ENCODE measurements at regions not wholly inside any gene's neighbourhood (a gene's known extent, or its start where the extent isn't known, plus 50 kb on each side); places are given as distances from the start of the nearest gene placed in this dataset.

GRCh38 chr15:91624353-91624968, 229.0 kb upstream of the SLCO3A1 start:
- WGBS, 2 experiments (ENCODE audit: insufficient coverage in 1 of 2, insufficient read length in 1 of 2) = 93 to 97% methylated on average over 3 of the region's 3 CpGs
- Histone ChIP-seq H3K27me3 (ENCODE audit: control insufficient read depth, insufficient read depth, low read length, poor library complexity, severe bottlenecking) (no peaks in the 10 kb centered on the region), H3K4me1 (ENCODE audit: control insufficient read depth, insufficient read depth, low read length) (peaks cover 21% of the 10 kb centered on the region), H3K27ac (ENCODE audit: low read depth, low read length) (no peak overlapping the region), H3K36me3 (ENCODE audit: control insufficient read depth, insufficient read depth, low read length) (no peaks in the 10 kb centered on the region), H3K4me3 (ENCODE audit: low read length) (no peak overlapping the region), H3K9ac (ENCODE audit: extremely low read depth, low read length, poor library complexity, severe bottlenecking) (no peak overlapping the region), H3K9me3 (ENCODE audit: control insufficient read depth, low read length) (peaks cover 11% of the 10 kb centered on the region)
- no peak for DNase-seq
- peaks cover 33% of the 10 kb centered on the region for H3K4me1 Mint-ChIP-seq
- TF ChIP-seq, protein P1, sequence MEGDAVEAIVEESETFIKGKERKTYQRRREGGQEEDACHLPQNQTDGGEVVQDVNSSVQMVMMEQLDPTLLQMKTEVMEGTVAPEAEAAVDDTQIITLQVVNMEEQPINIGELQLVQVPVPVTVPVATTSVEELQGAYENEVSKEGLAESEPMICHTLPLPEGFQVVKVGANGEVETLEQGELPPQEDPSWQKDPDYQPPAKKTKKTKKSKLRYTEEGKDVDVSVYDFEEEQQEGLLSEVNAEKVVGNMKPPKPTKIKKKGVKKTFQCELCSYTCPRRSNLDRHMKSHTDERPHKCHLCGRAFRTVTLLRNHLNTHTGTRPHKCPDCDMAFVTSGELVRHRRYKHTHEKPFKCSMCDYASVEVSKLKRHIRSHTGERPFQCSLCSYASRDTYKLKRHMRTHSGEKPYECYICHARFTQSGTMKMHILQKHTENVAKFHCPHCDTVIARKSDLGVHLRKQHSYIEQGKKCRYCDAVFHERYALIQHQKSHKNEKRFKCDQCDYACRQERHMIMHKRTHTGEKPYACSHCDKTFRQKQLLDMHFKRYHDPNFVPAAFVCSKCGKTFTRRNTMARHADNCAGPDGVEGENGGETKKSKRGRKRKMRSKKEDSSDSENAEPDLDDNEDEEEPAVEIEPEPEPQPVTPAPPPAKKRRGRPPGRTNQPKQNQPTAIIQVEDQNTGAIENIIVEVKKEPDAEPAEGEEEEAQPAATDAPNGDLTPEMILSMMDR (conservative IDR thresholded peaks at IDR 0.05) = no peak
- H3K27ac Mint-ChIP-seq = no peak overlapping the region
- peaks cover 4% of the 10 kb centered on the region for H3K9me3 Mint-ChIP-seq
- H3K27me3 Mint-ChIP-seq (ENCODE audit: insufficient read depth) = no peaks in the 10 kb centered on the region
- H3K36me3 Mint-ChIP-seq (ENCODE audit: low read depth) = no peaks in the 10 kb centered on the region
- H3K4me3 Mint-ChIP-seq = no peak overlapping the region

- no peak overlapping the region for H3K4me3 ChIP-seq (ENCODE audit: low read length)
- no peaks in the 10 kb centered on the region for H3K27me3 ChIP-seq (ENCODE audit: control insufficient read depth, insufficient read depth, low read length, poor library complexity, severe bottlenecking)
- H3K4me1 ChIP-seq (ENCODE audit: control insufficient read depth, insufficient read depth, low read length) = peaks cover 21% of the 10 kb centered on the region
- Mint-ChIP-seq H3K36me3 (ENCODE audit: low read depth) (no peaks in the 10 kb centered on the region), H3K9me3 (peaks cover 7% of the 10 kb centered on the region), H3K27ac (no peak overlapping the region), H3K4me1 (peaks cover 37% of the 10 kb centered on the region), H3K27me3 (ENCODE audit: insufficient read depth) (no peaks in the 10 kb centered on the region), H3K4me3 (no peak overlapping the region)
- 82 to 92% methylated on average over 5 to 6 of the region's 6 CpGs for WGBS, 2 experiments (ENCODE audit: insufficient coverage in 1 of 2, insufficient read length in 1 of 2)
- DNase-seq = no peak
- H3K9ac ChIP-seq (ENCODE audit: extremely low read depth, low read length, poor library complexity, severe bottlenecking) = no peak overlapping the region
- H3K27ac ChIP-seq (ENCODE audit: low read depth, low read length) = no peak overlapping the region
- TF ChIP-seq, protein P1 (conservative IDR thresholded peaks at IDR 0.05) = no peak
- no peaks in the 10 kb centered on the region for H3K36me3 ChIP-seq (ENCODE audit: control insufficient read depth, insufficient read depth, low read length)
- peaks cover 11% of the 10 kb centered on the region for H3K9me3 ChIP-seq (ENCODE audit: control insufficient read depth, low read length)
Measured at GRCh38 chr15:91625506-91625905, 228.0 kb upstream of the SLCO3A1 start.

DNA sequence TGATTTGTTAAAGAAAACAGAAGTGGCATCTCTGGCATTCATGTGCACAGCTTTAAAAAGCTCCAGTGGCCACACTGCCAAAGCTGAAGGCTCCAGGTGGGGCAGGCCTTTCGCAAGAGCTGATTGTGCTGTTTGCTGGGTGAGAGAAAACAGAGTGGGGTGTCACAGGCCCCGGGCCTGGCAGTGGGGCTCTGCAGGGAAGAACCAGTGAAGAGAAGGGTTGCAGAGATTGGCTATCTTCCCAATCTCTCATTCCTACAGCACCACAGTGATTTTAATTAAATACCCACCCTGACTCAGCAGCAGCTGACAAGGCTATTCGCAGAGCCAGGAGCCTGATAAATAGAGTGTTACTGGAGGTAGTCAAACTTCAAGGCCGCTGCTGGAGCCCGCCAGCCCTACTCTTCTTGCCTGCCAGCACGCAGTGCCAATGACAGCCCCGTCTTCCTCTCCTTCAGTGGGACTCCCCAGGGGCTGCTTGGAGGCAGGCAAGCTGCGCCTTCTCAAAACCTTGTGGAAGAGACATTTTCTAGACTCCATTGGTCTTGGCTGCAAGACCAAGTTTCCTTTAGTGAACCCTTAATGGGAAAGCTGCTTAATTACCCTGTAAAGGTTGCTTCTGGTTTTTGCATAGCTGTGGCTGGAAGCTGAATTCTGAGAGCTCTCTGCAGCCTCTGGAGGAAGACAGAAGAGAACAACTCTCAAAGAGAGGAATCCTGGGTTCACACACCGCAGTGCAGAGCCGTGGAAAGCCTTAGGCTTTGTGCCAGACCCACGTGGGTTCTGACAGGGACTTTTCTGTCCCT, 225.8 kb upstream of the SLCO3A1 start:
- no peak overlapping the region for H3K4me3 Mint-ChIP-seq
- Histone ChIP-seq H3K36me3 (ENCODE audit: control insufficient read depth, insufficient read depth, low read length) (no peaks in the 10 kb centered on the region), H3K9me3 (ENCODE audit: control insufficient read depth, low read length) (peaks cover 11% of the 10 kb centered on the region), H3K27me3 (ENCODE audit: control insufficient read depth, insufficient read depth, low read length, poor library complexity, severe bottlenecking) (no peaks in the 10 kb centered on the region), H3K4me3 (ENCODE audit: low read length) (no peak overlapping the region), H3K9ac (ENCODE audit: extremely low read depth, low read length, poor library complexity, severe bottlenecking) (no peak overlapping the region), H3K4me1 (ENCODE audit: control insufficient read depth, insufficient read depth, low read length) (peaks cover 23% of the 10 kb centered on the region), H3K27ac (ENCODE audit: low read depth, low read length) (no peak overlapping the region)
- H3K36me3 Mint-ChIP-seq (ENCODE audit: low read depth) = no peaks in the 10 kb centered on the region
- peak overlapping the region; percentile 67 for H3K27ac Mint-ChIP-seq
- WGBS, 2 experiments (ENCODE audit: insufficient coverage in 1 of 2, insufficient read length in 1 of 2) = 65 to 81% methylated on average over 6 to 11 of the region's 11 CpGs
- no peak for DNase-seq
- H3K9me3 Mint-ChIP-seq = peaks cover 7% of the 10 kb centered on the region
- H3K27me3 Mint-ChIP-seq (ENCODE audit: insufficient read depth) = no peaks in the 10 kb centered on the region
- TF ChIP-seq, protein P1 (conservative IDR thresholded peaks at IDR 0.05) = no peak
- peaks cover 40% of the 10 kb centered on the region for H3K4me1 Mint-ChIP-seq
